Renal pelvis (tissue), 1 donor: ENCODE measurements at regions not wholly inside any gene's neighbourhood (a gene's known extent, or its start where the extent isn't known, plus 50 kb on each side); places are given as distances from the start of the nearest gene placed in this dataset.

ENCODE experiments used
- DNase-seq: peaks from one replicate; pipeline ENCODE4 v3.0.0-alpha.2; 2013

DNA sequence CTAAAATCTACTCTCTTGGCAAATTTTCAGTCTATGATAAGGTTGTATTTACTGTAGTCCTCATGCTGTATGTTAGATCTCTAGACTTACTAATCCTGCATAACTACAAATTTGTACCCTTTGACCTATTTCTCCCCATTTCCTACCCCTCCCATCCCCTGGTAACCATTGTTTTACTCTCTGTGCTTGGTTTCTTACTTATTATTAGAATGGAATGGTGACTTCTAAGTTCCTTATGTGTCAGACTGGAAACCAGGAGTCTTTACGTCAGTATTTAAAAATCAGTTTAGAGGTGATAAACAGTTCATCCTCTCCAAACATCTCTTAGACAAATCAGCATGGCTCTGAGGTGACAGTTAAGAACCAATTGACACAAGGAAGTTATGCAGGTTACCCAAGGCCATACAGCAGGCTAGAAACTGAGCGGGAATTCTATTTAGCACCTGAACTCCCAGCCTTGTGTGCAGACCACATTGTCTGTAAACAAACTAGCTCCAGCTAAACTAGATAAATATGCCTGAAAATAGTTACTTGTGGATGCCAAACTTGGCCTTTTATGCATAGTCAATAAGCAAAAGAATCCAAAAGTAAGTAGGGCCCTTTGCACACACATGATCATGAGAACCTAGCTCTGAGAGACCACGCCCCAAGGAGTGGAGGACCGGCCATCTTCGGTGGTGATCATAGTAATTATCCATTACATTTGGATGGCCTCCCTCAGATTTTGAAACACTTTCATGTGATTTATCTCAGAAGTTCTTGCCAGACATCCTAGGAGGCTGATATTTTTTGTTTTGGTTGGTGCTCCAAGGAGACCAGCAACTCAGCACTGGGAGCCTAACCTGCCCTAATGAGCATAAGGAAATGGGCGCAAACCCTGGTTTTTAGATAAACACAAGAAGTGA is 72.3 kb upstream of the BOC start:
- no peak for DNase-seq

DNA sequence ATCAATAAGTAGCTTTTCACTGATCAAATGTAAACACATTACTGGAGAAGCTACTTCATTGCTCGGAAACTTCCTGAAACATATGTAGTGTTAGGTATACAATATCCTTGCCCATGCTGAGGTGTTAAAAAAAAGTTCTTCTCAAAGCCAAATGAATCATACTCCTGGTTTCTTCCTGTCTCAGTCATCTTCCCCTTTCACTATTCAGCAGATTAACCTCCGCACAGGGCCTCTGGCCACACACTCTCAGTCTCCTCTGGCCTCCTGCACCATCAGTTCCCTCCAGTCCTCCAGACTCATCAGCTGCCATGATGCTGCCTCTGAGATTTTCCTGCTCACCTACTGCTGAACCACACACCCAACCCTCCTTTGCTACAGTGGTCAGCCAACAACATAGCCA is 70.5 kb upstream of the BOC start:
- DNase-seq, result no peak

DNA sequence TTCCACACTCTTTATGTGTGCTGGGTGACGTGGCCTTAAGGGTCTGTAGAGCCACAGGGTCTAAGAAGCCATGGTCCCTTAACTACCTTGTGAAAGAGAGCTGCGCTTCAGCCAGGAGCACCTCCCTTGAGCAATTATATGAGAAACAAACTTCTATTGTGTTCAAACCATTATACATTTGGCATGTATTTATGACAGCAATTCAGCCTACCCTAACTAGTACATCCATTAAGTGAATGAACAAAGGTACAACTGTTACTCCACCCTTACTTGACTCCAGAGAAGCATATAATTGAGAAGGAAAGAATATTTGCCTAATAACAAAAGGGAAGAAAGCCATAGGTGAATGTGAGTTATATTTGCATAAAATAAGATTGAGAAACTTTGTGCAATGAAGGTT is 69.8 kb upstream of the BOC start:
- no peak for DNase-seq

DNA sequence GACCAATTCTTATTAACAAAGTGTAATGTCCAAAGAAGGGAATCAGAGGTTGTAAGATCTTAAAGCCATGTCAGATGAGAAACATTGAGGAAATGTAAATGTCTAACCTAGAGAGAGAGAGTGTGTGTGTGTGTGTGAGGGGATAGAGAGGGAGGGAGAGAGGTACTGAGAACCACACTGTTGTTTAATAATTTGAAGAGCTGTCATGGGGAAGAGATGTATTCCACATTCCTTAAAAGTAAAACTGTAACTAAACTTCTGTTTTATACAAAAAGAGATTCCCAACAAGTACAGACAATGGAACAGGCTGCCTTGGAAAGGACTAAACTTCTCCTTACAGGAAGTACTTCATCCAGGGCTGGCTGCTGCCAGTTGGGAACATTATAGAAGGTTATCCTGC is 68.9 kb upstream of the BOC start:
- no peak for DNase-seq

DNA sequence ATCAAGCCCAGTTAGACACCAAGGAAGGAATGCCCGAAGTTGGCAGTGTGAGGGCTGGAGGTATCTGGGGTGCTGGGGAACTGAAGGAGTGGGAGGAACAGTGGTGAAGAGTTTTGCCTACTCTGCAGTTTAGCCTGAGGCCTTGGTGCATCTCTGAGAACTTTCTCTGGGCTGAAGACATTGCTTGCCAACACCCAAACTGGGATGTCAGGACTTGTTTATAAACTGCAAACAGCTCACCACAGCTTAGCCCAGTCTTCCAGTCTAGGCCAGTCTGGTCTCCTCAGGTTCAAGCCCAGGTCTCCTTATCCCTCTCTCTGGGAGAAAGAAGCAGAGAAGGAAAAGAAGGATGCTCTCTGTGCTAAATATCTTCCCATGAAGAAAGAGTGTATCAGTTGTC is 68.0 kb upstream of the BOC start:
- DNase-seq, result no peak

DNA sequence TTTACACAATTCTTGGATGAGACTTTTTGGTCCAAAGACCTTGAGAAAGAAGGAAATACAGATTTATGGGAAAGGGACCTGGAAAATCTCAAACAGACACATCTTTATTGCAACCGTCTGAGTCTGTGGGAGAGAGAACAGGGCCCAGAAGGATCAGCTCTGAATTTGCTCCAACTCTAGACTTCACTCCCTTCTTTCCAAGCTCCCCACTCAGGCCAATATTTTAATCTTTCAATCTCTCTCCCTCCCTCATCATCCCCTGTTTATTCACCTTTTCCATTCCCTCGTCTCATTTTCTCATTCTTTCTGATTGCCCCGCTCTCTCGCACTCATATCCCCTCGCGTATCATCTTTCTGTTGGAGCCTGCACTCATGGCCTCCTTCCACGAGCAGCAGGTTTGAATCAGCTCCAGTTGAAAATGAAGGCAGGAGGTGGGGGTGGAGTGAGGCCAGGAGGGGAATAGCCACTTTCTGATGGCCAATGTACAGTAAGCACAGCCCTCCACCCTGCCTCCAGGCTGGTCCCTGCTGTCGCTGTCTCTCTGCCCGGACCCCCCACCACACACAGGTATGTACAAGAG is 63.6 kb upstream of the BOC start:
- DNase-seq, result no peak

DNA sequence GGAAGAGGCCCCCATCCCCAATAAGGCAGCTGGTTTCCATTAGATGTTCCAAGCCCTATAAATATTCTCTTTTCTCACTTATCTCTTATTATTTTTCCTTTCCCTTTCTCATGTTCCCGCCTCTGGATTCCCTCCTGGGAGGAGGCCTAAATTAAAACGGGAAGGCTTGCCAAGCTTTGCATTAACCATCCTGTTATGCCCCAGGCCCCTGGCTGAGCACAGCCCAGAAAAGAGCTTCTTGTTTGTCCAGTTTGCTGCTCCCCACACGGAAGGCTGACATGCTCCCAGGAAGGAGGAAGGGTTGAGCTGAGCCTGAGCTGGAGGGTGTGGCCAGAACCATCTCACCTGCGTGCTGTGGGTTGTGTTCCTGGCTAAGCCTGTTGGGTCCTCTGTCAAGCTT is 63.1 kb upstream of the BOC start:
- no peak for DNase-seq

DNA sequence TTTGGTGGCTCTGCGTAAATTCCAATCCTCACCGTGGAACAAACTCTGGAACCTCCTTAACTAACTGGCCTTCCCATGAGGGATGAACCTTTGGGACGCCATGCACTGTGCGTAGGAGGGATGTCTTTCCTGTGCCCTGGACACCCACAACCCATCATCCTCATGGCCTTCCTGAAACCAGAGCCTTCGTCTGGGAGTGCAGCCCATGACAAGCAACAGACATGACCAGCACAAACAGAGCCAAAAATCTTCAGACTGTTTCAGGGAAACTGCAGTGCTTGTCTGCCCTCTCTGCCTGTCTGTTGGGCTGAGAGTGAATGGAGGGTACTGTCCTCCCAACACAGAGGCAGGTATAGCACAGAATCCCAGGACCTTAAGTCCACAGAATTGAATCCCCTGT is 61.1 kb upstream of the BOC start:
- DNase-seq, result no peak

DNA sequence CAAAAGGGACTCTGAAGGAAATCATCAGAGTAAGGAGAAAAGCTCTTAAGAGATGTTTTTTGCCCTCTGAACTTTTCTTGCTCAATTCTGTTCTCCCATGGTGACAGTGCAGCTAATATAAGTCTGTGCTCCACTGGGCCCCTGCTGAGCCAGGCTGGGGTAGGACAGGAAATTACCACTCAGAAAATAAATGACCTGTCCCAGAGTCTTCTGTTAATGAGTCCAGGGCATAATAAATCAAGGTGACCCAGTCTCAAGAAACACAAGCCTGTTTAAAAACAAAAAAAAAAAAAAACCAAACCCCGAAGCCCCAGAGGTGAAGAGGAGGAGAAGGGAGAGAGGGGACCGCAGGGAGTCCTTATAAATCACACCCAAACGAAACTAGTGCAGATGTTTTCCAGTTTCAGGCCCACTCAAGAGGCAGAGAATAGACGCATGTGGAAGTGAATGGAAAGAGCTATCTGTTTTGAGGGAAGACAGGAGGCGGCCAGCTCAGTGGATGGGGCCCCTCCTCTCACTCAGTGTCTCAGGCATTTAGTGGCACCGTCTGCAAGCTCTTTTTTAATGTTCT is 59.8 kb upstream of the BOC start:
- peak; percentile 94 for DNase-seq

DNA sequence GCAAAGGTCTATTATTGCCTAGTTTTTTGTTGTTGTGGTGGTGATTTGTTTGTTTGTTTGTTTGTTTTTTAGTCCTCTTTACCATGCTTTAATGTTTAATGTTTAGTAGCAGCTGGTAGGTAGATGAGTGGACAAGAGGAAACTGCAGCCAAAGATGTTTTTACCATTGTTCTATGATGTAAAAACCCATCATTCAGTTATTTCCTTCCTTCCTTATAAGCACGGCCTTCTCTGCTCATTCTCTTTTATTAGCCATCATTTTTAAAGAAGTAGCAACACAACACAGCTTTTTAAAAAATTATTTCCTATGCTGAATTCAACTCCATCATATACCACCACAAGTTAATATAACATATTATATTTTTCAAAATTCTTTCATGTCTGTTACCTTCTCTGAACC is 58.5 kb upstream of the BOC start:
- no peak for DNase-seq

DNA sequence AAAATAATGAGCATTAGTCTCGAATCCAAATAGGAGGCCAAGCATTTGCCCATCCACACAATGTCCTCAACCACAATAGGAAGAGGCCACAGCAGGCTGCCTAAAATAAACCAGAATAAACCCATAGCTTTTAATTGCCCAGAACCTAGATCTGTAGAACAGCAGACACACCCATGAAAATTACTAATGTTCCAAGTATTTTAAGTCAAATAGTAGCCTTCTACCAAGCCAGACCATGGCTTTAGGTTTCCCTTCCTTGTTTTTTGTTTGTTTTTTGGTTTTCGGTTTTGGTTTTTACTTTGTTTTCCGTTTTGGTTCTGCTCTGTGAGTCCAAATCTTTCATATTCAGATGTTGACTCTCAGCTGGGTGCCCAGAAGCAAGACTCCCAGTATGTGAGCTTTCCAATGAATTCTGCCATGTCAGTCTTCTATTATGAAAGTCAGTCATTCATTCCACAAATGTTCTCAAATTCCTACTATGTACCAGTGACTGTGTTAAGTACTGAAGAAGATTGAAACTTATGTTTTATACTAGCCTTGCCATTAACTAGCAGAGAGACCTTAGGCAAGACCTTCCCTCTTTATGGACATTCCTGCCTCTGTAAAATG is 57.8 kb upstream of the BOC start:
- DNase-seq, result no peak

DNA sequence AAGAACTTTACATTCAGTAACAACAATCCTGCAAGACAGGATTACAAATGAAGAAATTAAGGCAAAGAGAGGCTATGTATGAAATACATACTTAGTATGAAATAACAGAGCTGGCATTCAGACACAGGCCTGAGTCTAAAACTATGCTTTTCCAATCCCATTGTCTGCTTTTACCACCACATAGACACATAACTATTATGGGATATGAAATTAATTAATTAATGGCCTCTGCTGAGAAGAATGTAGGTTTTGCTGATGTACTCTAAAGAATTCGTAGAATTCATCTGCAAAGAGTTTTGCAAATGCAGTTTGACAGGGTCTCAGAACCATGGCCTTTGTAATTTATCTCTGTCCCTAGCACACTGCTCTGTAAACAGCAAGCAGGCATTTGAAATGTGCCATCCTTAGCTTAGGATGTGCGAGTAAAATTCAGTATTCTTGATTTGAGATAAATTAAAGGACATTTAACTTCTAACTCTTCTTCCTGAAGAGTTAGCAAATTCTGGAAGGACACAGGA is 54.5 kb upstream of the BOC start:
- DNase-seq, result no peak

DNA sequence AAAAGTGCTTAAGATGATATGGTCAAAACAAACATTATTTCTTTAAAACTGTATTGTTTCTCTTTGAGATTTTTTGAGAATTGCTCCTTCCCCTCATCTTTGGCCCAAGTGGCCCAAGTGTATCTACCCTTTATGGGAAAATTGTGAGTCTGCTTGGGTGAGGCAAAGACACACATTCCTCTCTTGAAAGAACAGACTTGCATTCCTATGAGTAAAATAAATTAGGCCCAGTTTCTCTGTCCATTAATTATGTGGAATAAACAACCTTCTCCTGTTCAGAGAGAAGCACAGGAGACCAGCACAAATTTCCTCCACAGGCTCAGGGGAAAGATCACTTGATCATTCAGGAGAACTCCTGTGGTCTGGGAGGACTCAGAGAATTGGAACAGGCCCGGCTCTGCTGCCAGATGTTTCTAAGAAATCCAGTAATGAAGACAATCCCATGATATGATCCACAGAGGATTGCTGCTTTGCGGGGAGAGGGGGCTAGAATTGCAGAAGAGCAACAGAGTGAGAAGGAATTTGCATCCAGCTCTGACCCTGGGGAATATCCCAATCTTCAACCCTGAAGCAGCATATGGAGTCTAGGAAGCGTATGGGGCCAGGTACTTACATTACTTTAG is 53.8 kb upstream of the BOC start:
- DNase-seq, result no peak

DNA sequence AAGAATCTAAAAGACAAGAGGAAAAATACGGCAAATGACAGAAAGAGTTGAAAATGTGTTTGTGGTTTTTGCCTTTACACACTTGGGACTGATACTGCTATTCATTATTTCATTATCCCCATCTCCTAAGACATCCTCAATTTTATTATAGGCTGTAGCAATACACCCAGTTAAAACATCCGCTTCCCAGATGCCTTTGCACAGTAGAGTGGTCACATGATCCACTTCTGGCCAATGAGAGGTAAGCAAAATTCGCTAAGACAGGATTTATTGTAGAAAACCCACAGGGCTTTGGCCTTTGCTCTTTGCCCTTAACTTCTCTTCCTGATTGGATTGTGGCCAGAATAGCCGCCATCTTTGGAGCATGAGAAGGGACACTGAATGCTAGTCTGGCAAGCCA is 53.2 kb upstream of the BOC start:
- DNase-seq, result no peak
